ENCODE measurements at regions not wholly inside any gene's neighbourhood (a gene's known extent, or its start where the extent isn't known, plus 50 kb on each side); places are given as distances from the start of the nearest gene placed in this dataset.
A peak's percentile ranks its signal among the peaks of the same experiment; 100 is the strongest.
"Not testable (repeated sequence)": the region's sequence is repeated elsewhere in the genome, so short reads cannot be mapped to it uniquely, and the experiment has no call there.

DNA sequence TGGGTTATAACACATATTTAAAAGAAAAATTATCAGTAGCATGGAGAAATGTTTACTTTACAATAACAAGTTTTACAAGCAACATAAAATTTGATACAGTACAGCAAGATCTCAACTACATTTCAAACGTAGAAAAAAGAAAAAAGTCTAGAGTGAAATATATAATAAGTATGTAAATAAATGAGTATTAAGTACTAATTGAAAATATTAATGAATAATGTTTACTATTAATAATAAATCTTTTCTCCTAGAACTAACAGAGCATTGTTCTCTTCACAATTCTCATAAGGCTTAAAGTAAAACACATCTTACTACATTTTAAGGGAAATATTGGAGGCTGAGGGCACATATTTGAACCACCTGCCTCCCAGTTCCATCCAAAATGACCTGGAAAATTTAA, 72.1 kb downstream of the TMEM212 start:
- DNase-seq (ENCODE audit: low spot score) = no peak

- DNase-seq (ENCODE audit: low spot score) = no peak
Measured at GRCh38 chr3:171916888-171917287, 73.7 kb downstream of the TMEM212 start.

- DNase-seq (ENCODE audit: low spot score) = not testable (repeated sequence)
Measured at GRCh38 chr3:171922629-171923028, 79.5 kb downstream of the TMEM212 start.

- not testable (repeated sequence) for DNase-seq (ENCODE audit: low spot score)
Measured at GRCh38 chr3:171923668-171924067, 80.5 kb downstream of the TMEM212 start.

GRCh38 chr3:171924864-171925263, 81.7 kb downstream of the TMEM212 start:
- DNase-seq (ENCODE audit: low spot score) = not testable (repeated sequence)

- no peak for DNase-seq (ENCODE audit: low spot score)
Measured at GRCh38 chr3:171932153-171932611, 89.0 kb downstream of the TMEM212 start.

GRCh38 chr3:171933441-171933840, 90.3 kb downstream of the TMEM212 start:
- DNase-seq (ENCODE audit: low spot score) = no peak

DNA sequence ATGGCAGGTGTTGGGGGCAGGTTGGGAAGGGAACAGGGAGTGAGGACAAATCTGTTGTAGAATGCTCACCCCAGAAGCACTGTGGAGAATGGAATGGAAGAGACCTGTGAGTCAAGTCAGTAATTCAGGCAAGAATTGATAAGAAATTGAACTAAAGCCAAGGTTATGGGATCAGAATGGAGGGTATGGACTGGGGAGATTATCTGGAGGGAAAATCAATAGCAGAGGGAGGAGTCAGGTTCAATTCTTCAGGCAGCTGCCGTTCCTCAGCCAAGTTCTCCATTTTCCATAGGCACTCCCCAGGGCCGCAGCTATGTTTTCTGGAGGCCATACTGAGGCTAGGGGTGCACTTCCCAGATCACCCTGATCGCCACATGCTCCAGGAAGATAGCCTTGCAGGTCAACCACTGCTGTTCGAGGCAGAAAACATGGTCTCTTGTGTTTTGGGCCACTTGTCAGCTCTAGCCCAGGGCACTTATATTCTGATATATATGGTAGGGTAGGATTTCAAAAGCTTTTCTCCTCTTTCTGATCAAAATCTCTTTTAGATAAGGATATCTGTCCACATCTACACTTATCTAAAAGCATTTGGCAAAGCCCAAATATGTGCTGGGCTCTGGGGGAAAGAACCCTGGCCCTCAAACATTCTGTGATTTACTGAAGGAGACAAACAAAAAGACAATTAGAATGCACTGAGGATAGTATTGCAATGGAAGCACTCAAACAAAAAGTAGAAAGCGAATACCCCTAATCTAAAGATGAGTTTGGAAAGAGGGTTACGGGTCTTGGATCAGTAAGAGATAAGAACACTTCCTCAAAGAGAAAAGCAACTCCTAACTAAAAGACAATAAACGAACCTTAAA, 92.3 kb downstream of the TMEM212 start:
- DNase-seq (ENCODE audit: low spot score) = no peak

GRCh38 chr3:171936191-171936841, 93.2 kb downstream of the TMEM212 start:
- peak; percentile 63 for DNase-seq (ENCODE audit: low spot score)

DNA sequence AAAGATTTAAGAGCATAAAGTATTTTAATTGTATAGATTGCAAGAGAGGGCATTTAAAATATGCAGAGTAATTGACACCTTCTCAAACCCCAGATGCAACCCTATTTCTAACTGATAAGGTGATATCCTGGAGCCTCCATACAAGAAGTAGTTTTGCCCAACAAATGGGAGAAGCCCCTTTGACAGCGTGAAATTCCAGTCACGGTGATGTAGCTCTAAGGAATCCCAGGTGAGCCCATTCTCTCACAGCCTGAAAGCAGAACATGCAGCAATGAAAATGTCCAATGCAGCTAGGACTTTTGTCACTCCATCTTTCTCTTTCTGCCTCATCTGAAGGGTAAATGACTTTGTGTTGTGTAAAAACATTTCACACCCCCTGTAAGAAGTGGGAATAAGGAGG, 96.4 kb downstream of the TMEM212 start:
- DNase-seq (ENCODE audit: low spot score) = no peak

- DNase-seq (ENCODE audit: low spot score) = no peak
Measured at GRCh38 chr3:171940151-171940649, 97.1 kb downstream of the TMEM212 start.

GRCh38 chr3:171943262-171944117, 95.9 kb upstream of the FNDC3B start:
- DNase-seq (ENCODE audit: low spot score) = no peak

DNA sequence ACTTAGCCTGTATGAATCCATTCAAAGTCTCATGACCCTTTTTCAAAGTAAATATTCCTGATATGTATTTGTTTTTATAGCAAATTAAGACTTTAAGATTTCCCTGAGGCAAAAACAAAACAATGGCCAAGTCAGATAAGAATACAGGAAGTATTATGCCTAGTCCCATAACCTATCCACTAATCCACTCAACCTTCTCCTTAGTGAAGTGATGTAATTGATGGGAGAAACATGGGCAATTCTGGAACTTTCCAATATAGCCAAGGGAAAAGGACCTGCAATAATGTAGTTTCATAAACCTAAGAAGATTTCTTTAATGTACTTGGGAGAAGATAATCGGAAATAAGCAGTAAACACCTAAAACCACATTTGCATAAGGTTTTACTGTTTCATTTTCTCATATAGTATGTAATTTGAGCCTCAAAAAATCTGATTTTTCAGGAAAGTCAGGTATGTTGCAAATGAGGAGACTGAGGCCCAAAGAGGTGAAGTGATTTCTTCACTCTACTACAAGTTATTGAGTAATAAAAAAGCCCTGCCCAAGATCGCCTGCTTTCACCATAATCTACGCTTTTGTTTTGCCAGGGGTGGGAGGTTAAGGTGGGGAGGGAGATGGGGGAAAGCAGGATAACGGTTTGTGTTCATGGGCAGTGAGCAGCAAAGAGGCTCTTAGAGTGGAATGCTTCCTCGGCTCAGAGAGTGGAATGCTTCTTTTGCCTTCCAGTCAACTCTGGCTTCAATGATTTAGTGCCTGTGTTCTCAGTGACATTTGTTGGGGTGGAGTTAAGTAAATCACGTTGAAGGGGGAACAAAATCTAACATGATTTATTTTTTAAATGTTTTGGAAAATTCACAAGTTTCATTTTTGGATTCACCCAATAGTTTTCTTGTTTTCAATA, 95.0 kb upstream of the FNDC3B start:
- peak; percentile 44 for DNase-seq (ENCODE audit: low spot score)

GRCh38 chr3:171948674-171949073, 90.7 kb upstream of the FNDC3B start:
- no peak for DNase-seq (ENCODE audit: low spot score)

DNA sequence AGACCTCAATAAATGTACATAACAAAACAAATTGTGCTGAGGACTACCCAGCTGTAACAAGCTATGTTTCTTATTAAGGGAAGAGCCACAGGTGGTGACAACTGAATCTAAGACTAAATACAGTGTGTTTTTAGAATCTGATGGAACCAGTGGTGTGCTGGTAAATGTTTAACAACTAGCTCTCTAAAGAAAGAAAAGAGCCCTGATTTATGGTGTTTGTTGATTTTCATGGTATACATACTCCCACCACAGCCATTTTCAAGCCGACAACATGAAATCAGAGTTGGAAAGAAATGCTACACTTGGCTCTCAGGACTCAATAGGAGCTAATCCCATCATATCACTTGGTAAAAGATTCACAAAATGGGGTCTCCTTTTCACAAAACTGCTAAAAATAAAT, 89.8 kb upstream of the FNDC3B start:
- no peak for DNase-seq (ENCODE audit: low spot score)

- no peak for DNase-seq (ENCODE audit: low spot score)
Measured at GRCh38 chr3:171950373-171950772, 89.0 kb upstream of the FNDC3B start.

- DNase-seq (ENCODE audit: low spot score) = no peak
Measured at GRCh38 chr3:171951597-171951996, 87.8 kb upstream of the FNDC3B start.

- DNase-seq (ENCODE audit: low spot score) = peak; percentile 66
Measured at GRCh38 chr3:171953301-171954022, 85.9 kb upstream of the FNDC3B start.

DNA sequence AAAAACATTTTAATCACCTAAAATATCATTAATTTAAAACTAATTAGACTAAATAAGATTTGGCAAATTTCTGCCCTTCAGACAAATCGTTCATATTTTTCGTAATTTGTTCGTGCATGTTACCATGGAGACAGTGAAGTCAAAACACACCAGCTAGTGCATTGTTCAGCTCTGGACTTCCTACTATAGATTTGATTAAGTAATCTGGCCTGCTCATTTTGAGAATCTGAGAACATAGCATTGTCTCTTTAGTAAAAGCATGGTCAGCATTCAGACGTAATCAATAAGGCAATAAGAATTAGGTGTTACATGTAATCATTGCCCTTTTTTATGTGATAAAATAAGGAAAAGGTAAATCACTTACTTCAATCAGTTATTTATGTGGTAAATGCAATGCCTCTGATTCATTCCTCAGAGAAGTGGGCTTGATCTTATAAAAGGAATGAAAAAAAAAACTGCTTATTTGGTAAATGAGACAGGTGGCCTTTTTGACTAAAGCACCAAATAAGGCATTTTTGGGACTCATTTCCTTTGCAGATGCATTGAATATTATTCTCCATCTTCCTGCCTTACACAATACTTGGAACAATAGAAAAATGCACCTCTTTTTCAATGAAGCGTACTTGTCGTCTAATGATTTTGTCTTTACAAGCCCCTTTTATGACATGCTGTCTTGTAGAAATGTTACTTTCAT, 84.5 kb upstream of the FNDC3B start:
- peak; percentile 29 for DNase-seq (ENCODE audit: low spot score)

Measured in HT-29 (cell line).